ENCODE measurements at regions not wholly inside any gene's neighbourhood (a gene's known extent, or its start where the extent isn't known, plus 50 kb on each side); places are given as distances from the start of the nearest gene placed in this dataset.

- peaks cover 97% of the 10 kb centered on the region for H3K36me3 Mint-ChIP-seq (ENCODE audit: insufficient read depth, unreplicated experiment)
- peak overlapping the region; percentile 83 for H3K4me3 Mint-ChIP-seq (ENCODE audit: low read depth, unreplicated experiment)
- CTCF ChIA-PET, result interaction anchor here (1.1 kb wide), 1 partner anchor 80 kb away, joined by 3 read pairs; no protein-coding TSS in a partner anchor
- no TSS peak for BruUV-seq (replicated peaks)
- H3K27me3 Mint-ChIP-seq (ENCODE audit: unreplicated experiment), result no peaks in the 10 kb centered on the region
- peaks cover 63% of the 10 kb centered on the region for H3K4me1 Mint-ChIP-seq (ENCODE audit: low read depth, unreplicated experiment)
- TF ChIP-seq, protein P1, sequence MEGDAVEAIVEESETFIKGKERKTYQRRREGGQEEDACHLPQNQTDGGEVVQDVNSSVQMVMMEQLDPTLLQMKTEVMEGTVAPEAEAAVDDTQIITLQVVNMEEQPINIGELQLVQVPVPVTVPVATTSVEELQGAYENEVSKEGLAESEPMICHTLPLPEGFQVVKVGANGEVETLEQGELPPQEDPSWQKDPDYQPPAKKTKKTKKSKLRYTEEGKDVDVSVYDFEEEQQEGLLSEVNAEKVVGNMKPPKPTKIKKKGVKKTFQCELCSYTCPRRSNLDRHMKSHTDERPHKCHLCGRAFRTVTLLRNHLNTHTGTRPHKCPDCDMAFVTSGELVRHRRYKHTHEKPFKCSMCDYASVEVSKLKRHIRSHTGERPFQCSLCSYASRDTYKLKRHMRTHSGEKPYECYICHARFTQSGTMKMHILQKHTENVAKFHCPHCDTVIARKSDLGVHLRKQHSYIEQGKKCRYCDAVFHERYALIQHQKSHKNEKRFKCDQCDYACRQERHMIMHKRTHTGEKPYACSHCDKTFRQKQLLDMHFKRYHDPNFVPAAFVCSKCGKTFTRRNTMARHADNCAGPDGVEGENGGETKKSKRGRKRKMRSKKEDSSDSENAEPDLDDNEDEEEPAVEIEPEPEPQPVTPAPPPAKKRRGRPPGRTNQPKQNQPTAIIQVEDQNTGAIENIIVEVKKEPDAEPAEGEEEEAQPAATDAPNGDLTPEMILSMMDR (IDR thresholded peaks at IDR 0.05; ENCODE audit: unreplicated experiment), result no peak
- H3K27ac Mint-ChIP-seq (ENCODE audit: unreplicated experiment), result no peak overlapping the region
- H3K9me3 Mint-ChIP-seq (ENCODE audit: low read depth, unreplicated experiment), result no peaks in the 10 kb centered on the region
- intact Hi-C loops (cut with micrococcal nuclease; ENCODE audit: unreplicated experiment), result no loop called here
- DNase-seq, result no peak
Observed at GRCh38 chr22:46087336-46087690, 63.0 kb upstream of the PPARA start.

- CTCF ChIA-PET, result interaction anchor here (1.1 kb wide), 1 partner anchor 81 kb away, joined by 3 read pairs; no protein-coding TSS in a partner anchor
- BruUV-seq (replicated peaks), result no TSS peak
- no peaks in the 10 kb centered on the region for H3K27me3 Mint-ChIP-seq (ENCODE audit: unreplicated experiment)
- peaks cover 97% of the 10 kb centered on the region for H3K36me3 Mint-ChIP-seq (ENCODE audit: insufficient read depth, unreplicated experiment)
- intact Hi-C loops (cut with micrococcal nuclease; ENCODE audit: unreplicated experiment), result no loop called here
- no peaks in the 10 kb centered on the region for H3K9me3 Mint-ChIP-seq (ENCODE audit: low read depth, unreplicated experiment)
- H3K27ac Mint-ChIP-seq (ENCODE audit: unreplicated experiment), result no peak overlapping the region
- peak; percentile 73 for DNase-seq
- TF ChIP-seq, protein P1 (IDR thresholded peaks at IDR 0.05; ENCODE audit: unreplicated experiment), result no peak
- H3K4me3 Mint-ChIP-seq (ENCODE audit: low read depth, unreplicated experiment), result peak overlapping the region; percentile 83
- H3K4me1 Mint-ChIP-seq (ENCODE audit: low read depth, unreplicated experiment), result peaks cover 63% of the 10 kb centered on the region
Observed at GRCh38 chr22:46087816-46088277, 62.5 kb upstream of the PPARA start.

GRCh38 chr22:46088541-46089311 is 61.6 kb upstream of the PPARA start:
- intact Hi-C loops (cut with micrococcal nuclease; ENCODE audit: unreplicated experiment), result no loop called here
- peaks cover 57% of the 10 kb centered on the region for H3K4me1 Mint-ChIP-seq (ENCODE audit: low read depth, unreplicated experiment)
- H3K27ac Mint-ChIP-seq (ENCODE audit: unreplicated experiment), result peak overlapping the region; percentile 44
- peaks cover 97% of the 10 kb centered on the region for H3K36me3 Mint-ChIP-seq (ENCODE audit: insufficient read depth, unreplicated experiment)
- no peaks in the 10 kb centered on the region for H3K27me3 Mint-ChIP-seq (ENCODE audit: unreplicated experiment)
- TF ChIP-seq, protein P1 (IDR thresholded peaks at IDR 0.05; ENCODE audit: unreplicated experiment), result no peak
- DNase-seq, result no peak
- no TSS peak for BruUV-seq (replicated peaks)
- CTCF ChIA-PET, result interaction anchor here (1.1 kb wide), 1 partner anchor 82 kb away, joined by 3 read pairs; no protein-coding TSS in a partner anchor
- peak overlapping the region; percentile 83 for H3K4me3 Mint-ChIP-seq (ENCODE audit: low read depth, unreplicated experiment)
- H3K9me3 Mint-ChIP-seq (ENCODE audit: low read depth, unreplicated experiment), result no peaks in the 10 kb centered on the region

DNA sequence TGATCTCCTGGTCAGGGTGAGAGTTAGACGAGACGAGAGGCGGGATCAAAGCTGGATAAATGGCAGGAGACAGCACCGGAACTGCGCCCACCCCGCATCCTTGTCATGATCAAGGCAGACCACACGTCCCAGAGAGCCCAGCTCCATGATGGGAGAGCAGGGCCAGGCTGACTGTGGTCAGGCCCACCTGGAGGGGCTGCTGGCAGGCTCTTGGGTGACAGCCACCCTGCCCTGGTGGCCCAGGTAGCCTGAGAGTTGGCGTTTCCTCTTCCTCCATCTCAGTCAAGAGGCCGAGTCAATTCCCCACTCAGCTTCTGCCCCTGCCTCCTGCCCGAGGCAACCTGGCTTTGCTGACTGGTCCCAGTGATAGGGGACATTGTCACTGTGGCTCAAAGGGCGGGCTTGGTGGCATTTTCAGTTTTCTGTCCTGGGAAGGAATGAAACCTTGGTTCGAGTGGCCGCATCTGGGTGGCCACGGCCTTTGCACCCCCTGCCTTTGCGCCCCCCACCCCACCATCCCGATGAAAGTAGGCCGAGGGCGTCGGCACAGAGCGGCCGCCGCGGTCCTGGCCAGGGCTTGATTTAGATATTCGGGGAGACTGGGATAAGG is 60.8 kb upstream of the PPARA start:
- no peak overlapping the region for H3K4me3 Mint-ChIP-seq (ENCODE audit: low read depth, unreplicated experiment)
- CTCF ChIA-PET, result no interaction called here
- TF ChIP-seq, protein P1 (IDR thresholded peaks at IDR 0.05; ENCODE audit: unreplicated experiment), result no peak
- no peak for DNase-seq
- no TSS peak for BruUV-seq (replicated peaks)
- H3K9me3 Mint-ChIP-seq (ENCODE audit: low read depth, unreplicated experiment), result no peaks in the 10 kb centered on the region
- intact Hi-C loops (cut with micrococcal nuclease; ENCODE audit: unreplicated experiment), result no loop called here
- no peaks in the 10 kb centered on the region for H3K27me3 Mint-ChIP-seq (ENCODE audit: unreplicated experiment)
- peaks cover 54% of the 10 kb centered on the region for H3K4me1 Mint-ChIP-seq (ENCODE audit: low read depth, unreplicated experiment)
- no peak overlapping the region for H3K27ac Mint-ChIP-seq (ENCODE audit: unreplicated experiment)
- peaks cover 95% of the 10 kb centered on the region for H3K36me3 Mint-ChIP-seq (ENCODE audit: insufficient read depth, unreplicated experiment)

Measured in Calu3 (cell line).